ENCODE measurements at regions not wholly inside any gene's neighbourhood (a gene's known extent, or its start where the extent isn't known, plus 50 kb on each side); places are given as distances from the start of the nearest gene placed in this dataset.

- DNase-seq (ENCODE audit: low read depth in 3 of 3, low spot score in 1 of 3), result no peak
Observed at GRCh38 chr10:62625484-62625883, 179.0 kb upstream of the ADO start.

- DNase-seq (ENCODE audit: low read depth in 3 of 3, low spot score in 1 of 3), result no peak
Observed at GRCh38 chr10:62626079-62626478, 178.4 kb upstream of the ADO start.

GRCh38 chr10:62626817-62627216, 177.7 kb upstream of the ADO start:
- DNase-seq (ENCODE audit: low read depth in 3 of 3, low spot score in 1 of 3), result no peak

- DNase-seq (ENCODE audit: low read depth in 3 of 3, low spot score in 1 of 3), result no peak
Observed at GRCh38 chr10:62627983-62628382, 176.5 kb upstream of the ADO start.

- DNase-seq (ENCODE audit: low read depth in 3 of 3, low spot score in 1 of 3), result no peak
Observed at GRCh38 chr10:62631241-62631640, 173.3 kb upstream of the ADO start.

GRCh38 chr10:62632071-62632809, 172.3 kb upstream of the ADO start:
- peak in 2 of 3 donors; percentile 44 to 53 for DNase-seq (ENCODE audit: low read depth in 3 of 3, low spot score in 1 of 3)

- DNase-seq (ENCODE audit: low read depth in 3 of 3, low spot score in 1 of 3), result no peak
Observed at GRCh38 chr10:62633976-62634375, 170.5 kb upstream of the ADO start.

GRCh38 chr10:62634576-62634975, 169.9 kb upstream of the ADO start:
- no peak for DNase-seq (ENCODE audit: low read depth in 3 of 3, low spot score in 1 of 3)

GRCh38 chr10:62635127-62635526, 169.4 kb upstream of the ADO start:
- DNase-seq (ENCODE audit: low read depth in 3 of 3, low spot score in 1 of 3), result no peak

- no peak for DNase-seq (ENCODE audit: low read depth in 3 of 3, low spot score in 1 of 3)
Observed at GRCh38 chr10:62636825-62637248, 167.7 kb upstream of the ADO start.

- DNase-seq (ENCODE audit: low read depth in 3 of 3, low spot score in 1 of 3), result peak; percentile 13 to 39 (median 36)
Observed at GRCh38 chr10:62637249-62638061, 167.1 kb upstream of the ADO start.

GRCh38 chr10:62638062-62638477, 166.4 kb upstream of the ADO start:
- no peak for DNase-seq (ENCODE audit: low read depth in 3 of 3, low spot score in 1 of 3)

- DNase-seq (ENCODE audit: low read depth in 3 of 3, low spot score in 1 of 3), result no peak
Observed at GRCh38 chr10:62639144-62639543, 165.4 kb upstream of the ADO start.

GRCh38 chr10:62640411-62640810, 164.1 kb upstream of the ADO start:
- DNase-seq (ENCODE audit: low read depth in 3 of 3, low spot score in 1 of 3), result no peak

- DNase-seq (ENCODE audit: low read depth in 3 of 3, low spot score in 1 of 3), result no peak
Observed at GRCh38 chr10:62643606-62644587, 160.6 kb upstream of the ADO start.

GRCh38 chr10:62647375-62648092, 157.0 kb upstream of the ADO start:
- DNase-seq (ENCODE audit: low read depth in 3 of 3, low spot score in 1 of 3), result no peak

- no peak for DNase-seq (ENCODE audit: low read depth in 3 of 3, low spot score in 1 of 3)
Observed at GRCh38 chr10:62648921-62649320, 155.6 kb upstream of the ADO start.

GRCh38 chr10:62650411-62650810, 154.1 kb upstream of the ADO start:
- DNase-seq (ENCODE audit: low read depth in 3 of 3, low spot score in 1 of 3), result no peak

- DNase-seq (ENCODE audit: low read depth in 3 of 3, low spot score in 1 of 3), result no peak
Observed at GRCh38 chr10:62651341-62651740, 153.2 kb upstream of the ADO start.

- DNase-seq (ENCODE audit: low read depth in 3 of 3, low spot score in 1 of 3), result no peak
Observed at GRCh38 chr10:62652114-62652513, 152.4 kb upstream of the ADO start.

- DNase-seq (ENCODE audit: low read depth in 3 of 3, low spot score in 1 of 3), result no peak
Observed at GRCh38 chr10:62652564-62652963, 152.0 kb upstream of the ADO start.

All from stimulated activated CD4-positive, alpha-beta T cell treated with anti-CD3 and anti-CD28 coated beads, TNF-alpha, amount 100 ng/mL, for 1 hour (primary cell).